ENCODE measurements at regions not wholly inside any gene's neighbourhood (a gene's known extent, or its start where the extent isn't known, plus 50 kb on each side); places are given as distances from the start of the nearest gene placed in this dataset.
A peak's percentile ranks its signal among the peaks of the same experiment; 100 is the strongest.

- 75 to 78% methylated on average over 4 of the region's 4 CpGs for WGBS, 2 donors
- TF ChIP-seq CTCF (IDR thresholded peaks at IDR 0.05) = peak in 1 of 9 donors; percentile 10
Measured at GRCh38 chr20:39283464-39283863, 321.3 kb downstream of the DHX35 start.

GRCh38 chr20:39282619-39283092 lies 320.5 kb downstream of the DHX35 start:
- DNase-seq = no peak
- H3K4me1 ChIP-seq = no peaks in the 10 kb centered on the region
- WGBS, 2 donors = 47 to 59% methylated on average over 10 of the region's 10 CpGs

More at GRCh38 chr20:39283464-39283863, 321.3 kb downstream of the DHX35 start:
- H3K36me3 ChIP-seq = no peaks in the 10 kb centered on the region
- ATAC-seq (no peak), DNase-seq (no peak)
- peaks cover 0 to 13% (median 7%) of the 10 kb centered on the region in 7 donors for H3K27me3 ChIP-seq
- H3K4me1 ChIP-seq = no peaks in the 10 kb centered on the region
- intact Hi-C loops (cut with DNase I) = no loop called here
- no peak overlapping the region for H3K27ac ChIP-seq
- H3K4me3 ChIP-seq = no peak overlapping the region
- H3K9me3 ChIP-seq = peaks cover 0 to 11% (median 0%) of the 10 kb centered on the region in 11 donors

GRCh38 chr20:39280875-39281274 lies 318.7 kb downstream of the DHX35 start:
- Histone ChIP-seq H3K9me3 (peaks cover 0 to 14% (median 3%) of the 10 kb centered on the region in 11 donors), H3K27ac (no peak overlapping the region), H3K4me1 (no peaks in the 10 kb centered on the region), H3K4me3 (no peak overlapping the region), H3K36me3 (no peaks in the 10 kb centered on the region), H3K27me3 (peaks cover 0 to 13% (median 7%) of the 10 kb centered on the region in 7 donors)
- intact Hi-C loops (cut with DNase I) = no loop called here
- TF ChIP-seq CTCF (IDR thresholded peaks at IDR 0.05) = no peak
- 84 to 88% methylated on average over 3 of the region's 3 CpGs for WGBS, 2 donors
- no peak for ATAC-seq
- DNase-seq = no peak

More at GRCh38 chr20:39282619-39283092, 320.5 kb downstream of the DHX35 start:
- no peak for TF ChIP-seq CTCF (IDR thresholded peaks at IDR 0.05)
- ATAC-seq = no peak
- no peaks in the 10 kb centered on the region for H3K36me3 ChIP-seq
- no peak overlapping the region for H3K27ac ChIP-seq
- no peak overlapping the region for H3K4me3 ChIP-seq
- intact Hi-C loops (cut with DNase I) = no loop called here
- H3K27me3 ChIP-seq = peaks cover 0 to 13% (median 7%) of the 10 kb centered on the region in 7 donors
- H3K9me3 ChIP-seq = peaks cover 0 to 4% (median 0%) of the 10 kb centered on the region in 11 donors

GRCh38 chr20:39278230-39278788 lies 316.2 kb downstream of the DHX35 start:
- no peak for DNase-seq
- no peak overlapping the region for H3K4me3 ChIP-seq
- peaks cover 0 to 14% (median 8%) of the 10 kb centered on the region in 7 donors for H3K27me3 ChIP-seq
- H3K9me3 ChIP-seq = peaks cover 0 to 14% (median 3%) of the 10 kb centered on the region in 11 donors
- no peak for TF ChIP-seq CTCF (IDR thresholded peaks at IDR 0.05)
- intact Hi-C loops (cut with DNase I) = loop anchor here in 2 of 10 donors (10.0 kb wide), 3 partner anchors 586 to 1416 kb away; no protein-coding TSS in a partner anchor
- H3K4me1 ChIP-seq = no peaks in the 10 kb centered on the region
- WGBS, 2 donors = 81 to 85% methylated on average over 5 of the region's 5 CpGs
- no peak for ATAC-seq
- no peaks in the 10 kb centered on the region for H3K36me3 ChIP-seq
- no peak overlapping the region for H3K27ac ChIP-seq
